Upper lobe of right lung (tissue), 1 donor: ENCODE measurements at regions not wholly inside any gene's neighbourhood (a gene's known extent, or its start where the extent isn't known, plus 50 kb on each side); places are given as distances from the start of the nearest gene placed in this dataset.

Experiments used
- ATAC-seq: fragments of 200-7000 bp; cut with Tn5 transposase; one replicate; pipeline ENCODE4 v1.9.1; 2020; ENCODE audit warnings: mild to moderate bottlenecking, moderate library complexity
- DNase-seq: peaks from one replicate; pipeline ENCODE4 v3.0.0-alpha.2; 2020
- H3K27ac ChIP-seq: fragments of 200-600 bp; one replicate; pipeline ENCODE4 v1.8.0; 2022
- H3K27me3 ChIP-seq: fragments of 200-600 bp; one replicate; pipeline ENCODE4 v1.8.0; 2022; ENCODE audit warnings: mild to moderate bottlenecking
- H3K36me3 ChIP-seq: fragments of 200-600 bp; one replicate; pipeline ENCODE4 v1.8.0; 2022
- H3K4me1 ChIP-seq: fragments of 200-600 bp; one replicate; pipeline ENCODE4 v1.8.0; 2022
- H3K4me3 ChIP-seq: fragments of 200-600 bp; one replicate; pipeline ENCODE4 v1.8.0; 2022; ENCODE audit warnings: mild to moderate bottlenecking
- H3K9me3 ChIP-seq: fragments of 200-600 bp; one replicate; pipeline ENCODE4 v1.8.0; 2022
- CTCF ChIP-seq: fragments of 200-600 bp; IDR thresholded peaks from one replicate; pipeline ENCODE4 v1.8.0; 2022; ENCODE audit warnings: antibody characterized with exemption
- intact Hi-C: fragments of 100-400 bp; cut with DNase I; formaldehyde crosslinking; loops from one replicate; pipeline ENCODE4 v1.11.0; 2022
- donor health status: DM: no; HTN: yes; CAD: no; lungs with severe emphysema.

- Histone ChIP-seq H3K27ac (no peak overlapping the region), H3K27me3 (no peaks in the 10 kb centered on the region), H3K4me1 (no peaks in the 10 kb centered on the region), H3K9me3 (no peaks in the 10 kb centered on the region), H3K4me3 (no peak overlapping the region), H3K36me3 (no peaks in the 10 kb centered on the region)
- DNase-seq: no peak
- TF ChIP-seq CTCF: no peak
- intact Hi-C loops: no loop called here
- no peak for ATAC-seq
These were observed 641.4 kb downstream of the RPS29 start for GRCh38 chr14:48944809-48945208.

GRCh38 chr14:48943913-48944312 is 642.3 kb downstream of the RPS29 start:
- Histone ChIP-seq H3K27ac (no peak overlapping the region), H3K9me3 (no peaks in the 10 kb centered on the region), H3K4me3 (no peak overlapping the region), H3K36me3 (no peaks in the 10 kb centered on the region), H3K27me3 (no peaks in the 10 kb centered on the region), H3K4me1 (no peaks in the 10 kb centered on the region)
- TF ChIP-seq CTCF: no peak
- DNase-seq: no peak
- intact Hi-C loops: no loop called here
- no peak for ATAC-seq

- DNase-seq: no peak
- Histone ChIP-seq H3K4me3 (no peak overlapping the region), H3K27ac (no peak overlapping the region), H3K36me3 (no peaks in the 10 kb centered on the region), H3K4me1 (no peaks in the 10 kb centered on the region), H3K27me3 (no peaks in the 10 kb centered on the region), H3K9me3 (no peaks in the 10 kb centered on the region)
- ATAC-seq: no peak
- intact Hi-C loops: no loop called here
- TF ChIP-seq CTCF: no peak
These were observed 648.5 kb downstream of the RPS29 start for GRCh38 chr14:48937541-48938195.

- no peak for ATAC-seq
- Histone ChIP-seq H3K4me3 (no peak overlapping the region), H3K27ac (no peak overlapping the region), H3K9me3 (no peaks in the 10 kb centered on the region), H3K36me3 (no peaks in the 10 kb centered on the region), H3K27me3 (no peaks in the 10 kb centered on the region), H3K4me1 (no peaks in the 10 kb centered on the region)
- DNase-seq: no peak
- no peak for TF ChIP-seq CTCF
- intact Hi-C loops: no loop called here
These were observed 649.3 kb downstream of the RPS29 start for GRCh38 chr14:48936849-48937248.

GRCh38 chr14:48936362-48936761 is 649.8 kb downstream of the RPS29 start:
- intact Hi-C loops: no loop called here
- no peaks in the 10 kb centered on the region for H3K27me3 ChIP-seq
- no peak for DNase-seq
- H3K36me3 ChIP-seq: no peaks in the 10 kb centered on the region
- TF ChIP-seq CTCF: no peak
- H3K4me3 ChIP-seq: no peak overlapping the region
- no peaks in the 10 kb centered on the region for H3K9me3 ChIP-seq
- ATAC-seq: no peak
- no peaks in the 10 kb centered on the region for H3K4me1 ChIP-seq
- H3K27ac ChIP-seq: no peak overlapping the region

- H3K27ac ChIP-seq: no peak overlapping the region
- no peaks in the 10 kb centered on the region for H3K36me3 ChIP-seq
- DNase-seq (no peak), ATAC-seq (no peak)
- H3K4me1 ChIP-seq: no peaks in the 10 kb centered on the region
- no peak for TF ChIP-seq CTCF
- intact Hi-C loops: no loop called here
- H3K4me3 ChIP-seq: no peak overlapping the region
- H3K27me3 ChIP-seq: no peaks in the 10 kb centered on the region
- no peaks in the 10 kb centered on the region for H3K9me3 ChIP-seq
These were observed 661.0 kb downstream of the RPS29 start for GRCh38 chr14:48925184-48925583.
